ENCODE measurements at regions not wholly inside any gene's neighbourhood (a gene's known extent, or its start where the extent isn't known, plus 50 kb on each side); places are given as distances from the start of the nearest gene placed in this dataset.

GRCh38 chr4:62661821-62662220 lies 1461.7 kb downstream of the ADGRL3 start:
- DNase-seq (no peak), ATAC-seq (no peak)
- no peaks in the 10 kb centered on the region for H3K4me1 ChIP-seq
- H3K36me3 ChIP-seq, result no peaks in the 10 kb centered on the region
- H3K9me3 ChIP-seq, result no peaks in the 10 kb centered on the region
- H3K4me3 ChIP-seq, result no peak overlapping the region
- no peak overlapping the region for H3K27ac ChIP-seq
- intact Hi-C loops (cut with DNase I), result no loop called here
- H3K27me3 ChIP-seq (ENCODE audit: low read depth), result no peaks in the 10 kb centered on the region
- TF ChIP-seq CTCF (IDR thresholded peaks at IDR 0.05), result no peak

GRCh38 chr4:62656006-62656405 lies 1455.9 kb downstream of the ADGRL3 start:
- Histone ChIP-seq H3K4me3 (no peak overlapping the region), H3K27me3 (ENCODE audit: low read depth) (no peaks in the 10 kb centered on the region), H3K27ac (no peak overlapping the region), H3K36me3 (no peaks in the 10 kb centered on the region), H3K4me1 (no peaks in the 10 kb centered on the region), H3K9me3 (no peaks in the 10 kb centered on the region)
- ATAC-seq (no peak), DNase-seq (no peak)
- TF ChIP-seq CTCF (IDR thresholded peaks at IDR 0.05), result no peak
- intact Hi-C loops (cut with DNase I), result no loop called here

DNA sequence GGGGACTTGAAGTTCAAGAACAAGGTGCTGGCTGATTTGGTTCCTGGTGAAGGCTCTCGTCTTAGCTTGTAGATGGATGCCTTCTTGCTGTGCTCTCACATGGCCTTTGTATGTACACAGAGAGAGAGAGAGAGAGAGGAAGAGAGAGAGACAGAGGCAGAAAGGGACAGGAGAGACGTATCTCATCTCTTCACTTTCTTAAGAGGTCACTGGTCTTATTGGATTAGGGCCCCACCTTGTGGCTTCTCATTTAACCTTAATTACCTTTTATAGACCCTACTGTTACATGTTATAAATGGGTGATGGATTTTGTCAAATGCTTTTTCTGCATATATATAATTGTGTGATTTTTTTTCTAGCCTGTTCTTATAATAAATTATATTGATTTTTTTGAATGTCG lies 1444.2 kb downstream of the ADGRL3 start:
- Histone ChIP-seq H3K9me3 (no peaks in the 10 kb centered on the region), H3K27ac (no peak overlapping the region), H3K4me3 (no peak overlapping the region), H3K27me3 (ENCODE audit: low read depth) (no peaks in the 10 kb centered on the region), H3K4me1 (no peaks in the 10 kb centered on the region), H3K36me3 (no peaks in the 10 kb centered on the region)
- intact Hi-C loops (cut with DNase I), result no loop called here
- DNase-seq (no peak), ATAC-seq (no peak)
- TF ChIP-seq CTCF (IDR thresholded peaks at IDR 0.05), result no peak

DNA sequence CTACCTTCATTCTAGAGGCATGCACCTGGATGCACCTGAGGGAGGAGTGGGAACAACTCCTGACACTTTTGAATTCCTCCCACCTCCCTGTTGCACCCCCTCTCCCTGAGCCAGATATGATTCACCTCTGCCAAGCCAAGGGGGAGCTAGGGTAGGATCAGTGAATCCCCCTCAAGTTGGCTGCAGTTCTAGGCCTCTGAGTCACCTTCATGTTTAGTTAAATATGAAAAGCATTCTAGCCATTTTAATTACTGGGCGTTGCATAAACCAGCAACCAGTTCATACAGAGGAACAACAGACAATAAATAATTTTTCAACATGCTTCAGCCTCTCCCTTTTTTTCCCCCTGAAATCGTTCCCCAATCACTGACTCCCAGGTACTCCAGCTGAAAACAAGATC lies 1440.2 kb downstream of the ADGRL3 start:
- no peaks in the 10 kb centered on the region for H3K27me3 ChIP-seq (ENCODE audit: low read depth)
- ATAC-seq, result no peak

GRCh38 chr4:62627671-62628070 lies 1427.5 kb downstream of the ADGRL3 start:
- TF ChIP-seq CTCF (IDR thresholded peaks at IDR 0.05), result no peak
- H3K4me3 ChIP-seq, result no peak overlapping the region
- H3K9me3 ChIP-seq, result no peaks in the 10 kb centered on the region
- DNase-seq (no peak), ATAC-seq (no peak)
- no peaks in the 10 kb centered on the region for H3K27me3 ChIP-seq (ENCODE audit: low read depth)
- intact Hi-C loops (cut with DNase I), result no loop called here
- no peak overlapping the region for H3K27ac ChIP-seq
- H3K36me3 ChIP-seq, result no peaks in the 10 kb centered on the region
- H3K4me1 ChIP-seq, result no peaks in the 10 kb centered on the region

More for the DNA sequence above, 1440.2 kb downstream of the ADGRL3 start:
- Histone ChIP-seq H3K36me3 (no peaks in the 10 kb centered on the region), H3K4me3 (no peak overlapping the region), H3K9me3 (no peaks in the 10 kb centered on the region), H3K27ac (no peak overlapping the region), H3K4me1 (no peaks in the 10 kb centered on the region)
- no peak for TF ChIP-seq CTCF (IDR thresholded peaks at IDR 0.05)
- intact Hi-C loops (cut with DNase I), result no loop called here
- no peak for DNase-seq

DNA sequence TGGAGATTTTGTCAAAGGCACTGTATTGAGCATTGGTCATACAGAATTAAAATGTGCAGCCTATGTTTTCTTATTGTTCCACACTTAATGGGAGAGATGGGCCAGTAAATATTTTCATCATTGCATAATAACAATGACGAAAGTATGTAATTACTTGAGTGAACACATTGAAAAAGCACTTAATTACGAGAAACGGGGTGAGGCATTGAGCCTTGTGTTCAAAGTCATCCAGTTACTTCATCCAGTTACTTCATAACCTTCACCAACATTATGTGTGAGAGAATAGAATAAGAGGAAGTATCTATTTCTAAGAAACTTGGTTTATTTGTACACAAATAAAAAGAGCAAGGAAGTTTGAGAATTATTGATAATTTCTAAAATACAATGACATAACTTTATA lies 1427.0 kb downstream of the ADGRL3 start:
- H3K4me1 ChIP-seq, result no peaks in the 10 kb centered on the region
- no peak overlapping the region for H3K4me3 ChIP-seq
- H3K9me3 ChIP-seq, result no peaks in the 10 kb centered on the region
- intact Hi-C loops (cut with DNase I), result no loop called here
- no peak overlapping the region for H3K27ac ChIP-seq
- no peaks in the 10 kb centered on the region for H3K36me3 ChIP-seq
- ATAC-seq (no peak), DNase-seq (no peak)
- no peak for TF ChIP-seq CTCF (IDR thresholded peaks at IDR 0.05)
- no peaks in the 10 kb centered on the region for H3K27me3 ChIP-seq (ENCODE audit: low read depth)

Data from lower lobe of right lung (tissue), 2 donors.